ENCODE measurements at regions not wholly inside any gene's neighbourhood (a gene's known extent, or its start where the extent isn't known, plus 50 kb on each side); places are given as distances from the start of the nearest gene placed in this dataset.
"Not testable (repeated sequence)": the region's sequence is repeated elsewhere in the genome, so short reads cannot be mapped to it uniquely, and the experiment has no call there.

DNA sequence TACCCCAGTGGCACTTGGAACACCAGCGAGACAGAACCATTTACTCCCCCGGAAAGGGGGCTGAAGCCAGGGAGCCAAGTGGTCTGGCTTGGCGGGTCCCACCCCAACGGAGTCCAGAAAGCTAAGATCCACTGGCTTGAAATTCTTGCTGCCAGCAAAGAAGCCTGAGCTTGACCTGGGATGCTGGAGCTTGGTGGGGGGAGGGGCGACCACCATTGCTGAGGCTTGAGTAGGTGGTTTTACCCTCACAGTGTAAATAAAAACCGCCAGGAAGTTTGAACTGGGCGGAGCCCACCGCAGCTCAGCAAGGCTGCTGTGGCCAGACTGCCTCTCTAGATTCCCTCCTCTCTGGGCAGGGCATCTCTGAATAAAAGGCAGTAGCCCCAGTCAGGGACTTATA, 62.8 kb downstream of the RPS24 start:
- DNase-seq: not testable (repeated sequence)

DNA sequence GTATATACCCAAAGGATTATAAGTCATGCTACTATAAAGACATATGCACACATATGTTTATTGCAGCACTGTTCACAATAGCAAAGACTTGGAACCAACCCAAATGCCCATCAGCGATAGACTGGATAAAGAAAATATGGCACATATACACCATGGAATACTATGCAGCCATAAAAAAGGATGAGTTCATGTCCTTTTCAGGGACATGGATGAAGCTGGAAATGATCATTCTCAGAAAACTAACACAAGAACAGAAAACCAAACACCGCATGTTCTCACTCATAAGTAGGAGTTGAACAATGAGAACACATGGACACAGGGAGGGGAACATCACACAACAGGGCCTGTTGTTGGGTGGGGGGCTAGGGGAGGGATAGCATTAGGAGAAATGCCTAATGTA, 68.9 kb downstream of the RPS24 start:
- DNase-seq: not testable (repeated sequence)

DNA sequence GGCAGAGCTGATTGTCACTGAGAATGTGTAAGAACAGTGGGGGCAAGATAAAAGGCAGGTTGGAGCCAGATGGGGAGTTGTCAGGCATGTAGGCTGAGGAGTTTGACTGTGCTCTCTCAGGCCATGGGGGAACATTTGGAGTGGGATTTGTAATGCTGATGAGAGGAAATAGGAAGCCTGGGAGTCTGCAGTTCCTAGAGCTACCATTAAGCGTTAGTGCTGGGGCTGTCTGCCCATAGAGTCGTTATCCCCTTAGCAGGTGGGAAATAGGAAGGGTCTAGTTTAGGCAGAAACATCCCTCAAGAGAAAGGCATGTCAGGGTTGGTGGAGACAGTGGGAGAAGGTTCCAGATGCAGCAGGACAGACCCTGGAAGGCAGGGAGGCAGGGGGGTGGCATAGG, 75.5 kb downstream of the RPS24 start:
- DNase-seq: no peak

DNA sequence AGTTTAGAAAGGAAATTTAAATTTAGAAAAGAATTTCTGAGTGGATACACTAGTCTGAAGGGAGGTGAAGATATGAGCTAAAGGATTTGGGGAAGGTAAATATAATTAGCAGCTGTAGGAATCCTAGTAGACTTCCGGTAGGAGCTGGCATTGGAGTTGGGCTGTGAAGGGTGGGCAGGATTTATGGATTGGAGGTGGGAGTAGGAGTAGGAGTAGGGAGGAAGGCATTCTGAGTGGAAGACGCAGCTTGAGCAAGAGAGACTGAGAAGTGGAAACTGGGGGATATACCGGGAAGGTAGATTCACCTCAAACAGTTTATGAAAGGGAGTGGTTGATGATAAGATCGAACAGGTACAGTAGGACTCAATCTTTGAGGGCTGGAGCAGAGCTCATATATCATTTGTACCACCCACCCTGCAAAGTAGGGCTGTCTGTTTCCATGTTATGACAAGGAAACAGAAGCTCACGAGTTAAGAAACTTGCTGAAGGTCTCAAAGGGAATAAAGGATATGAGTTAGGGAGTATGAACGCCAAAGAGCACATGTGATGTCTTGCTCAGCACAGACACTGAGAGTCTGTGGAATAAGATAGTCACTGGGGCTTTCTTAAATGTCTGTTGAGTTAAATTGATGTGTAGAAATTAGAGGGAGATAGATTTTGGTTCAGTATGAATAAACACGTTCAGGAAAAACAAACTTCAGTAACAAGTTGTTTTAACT, 81.6 kb downstream of the RPS24 start:
- DNase-seq: no peak

DNA sequence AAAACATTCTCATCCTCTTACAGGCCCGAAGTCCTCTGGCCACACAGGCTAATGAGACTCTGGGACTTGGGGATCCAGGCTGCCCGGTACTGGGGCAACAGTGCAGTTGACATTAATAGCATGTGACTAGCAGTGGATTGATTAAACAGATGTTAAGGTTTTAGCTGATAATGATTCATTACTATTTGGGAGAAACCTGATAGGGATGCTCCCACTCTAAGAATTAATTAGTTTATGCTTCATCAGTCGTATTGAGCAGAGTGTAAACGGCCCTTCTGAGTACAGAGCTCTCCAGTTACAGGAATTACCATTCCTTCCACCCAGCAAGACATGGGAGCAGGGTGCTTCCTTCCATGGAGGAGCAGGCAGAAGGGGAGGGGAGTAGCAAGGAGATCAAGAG, 82.7 kb downstream of the RPS24 start:
- no peak for DNase-seq

DNA sequence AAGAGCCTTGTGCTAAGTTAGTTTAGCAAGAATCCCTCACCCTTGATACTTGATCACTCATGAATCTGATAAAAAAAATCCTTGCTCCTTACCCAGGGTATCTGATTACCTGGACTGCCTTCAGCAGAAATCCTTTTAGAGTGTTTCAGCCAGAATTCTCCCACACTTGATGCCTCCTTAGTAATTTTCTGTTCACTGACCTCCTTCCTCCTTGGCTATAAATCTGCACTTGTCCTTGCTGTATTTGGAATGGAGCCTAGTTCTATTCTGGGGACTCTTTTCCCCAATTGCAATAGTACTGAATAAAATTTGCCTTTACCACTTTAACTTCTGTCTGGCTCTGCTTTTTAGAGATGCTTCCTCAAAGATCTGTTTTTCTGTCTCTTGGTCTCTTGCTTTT, 84.9 kb downstream of the RPS24 start:
- no peak for DNase-seq

DNA sequence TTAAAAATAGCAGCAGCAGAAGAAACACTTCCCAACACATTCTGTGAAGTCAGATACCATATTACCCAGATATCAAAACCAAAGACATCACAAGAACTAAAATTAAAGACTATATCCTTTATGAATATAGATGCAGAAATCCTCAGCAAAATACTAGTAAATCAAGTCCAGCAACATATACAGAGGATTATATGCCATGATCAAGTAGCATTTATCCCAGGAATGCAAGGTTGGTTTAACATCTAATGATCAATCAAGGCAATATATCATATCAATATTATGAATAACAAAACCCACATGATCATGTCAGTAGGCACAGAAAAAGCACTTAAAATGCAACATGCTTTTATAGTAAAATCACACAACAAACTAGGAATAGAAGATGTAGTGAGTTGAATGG, 88.1 kb downstream of the RPS24 start:
- DNase-seq: no peak

DNA sequence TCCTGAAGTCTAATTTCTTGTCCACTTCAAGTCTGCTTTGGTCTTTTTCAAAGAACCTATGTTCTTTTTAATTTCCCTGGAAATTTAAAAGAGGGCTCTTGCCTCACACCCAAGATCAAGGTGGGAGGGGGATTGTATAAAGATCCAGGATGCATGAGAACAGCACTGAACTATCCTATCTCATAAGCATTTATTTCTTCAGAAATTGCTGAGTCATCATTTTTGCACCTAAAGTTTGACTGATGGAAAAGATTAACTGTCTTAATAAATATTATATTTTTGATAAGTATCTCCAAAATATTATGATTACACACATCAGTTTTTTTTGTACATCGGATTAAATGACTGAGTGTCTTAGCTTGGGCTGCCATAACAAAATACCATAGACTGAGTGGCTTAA, 90.5 kb downstream of the RPS24 start:
- DNase-seq: no peak

DNA sequence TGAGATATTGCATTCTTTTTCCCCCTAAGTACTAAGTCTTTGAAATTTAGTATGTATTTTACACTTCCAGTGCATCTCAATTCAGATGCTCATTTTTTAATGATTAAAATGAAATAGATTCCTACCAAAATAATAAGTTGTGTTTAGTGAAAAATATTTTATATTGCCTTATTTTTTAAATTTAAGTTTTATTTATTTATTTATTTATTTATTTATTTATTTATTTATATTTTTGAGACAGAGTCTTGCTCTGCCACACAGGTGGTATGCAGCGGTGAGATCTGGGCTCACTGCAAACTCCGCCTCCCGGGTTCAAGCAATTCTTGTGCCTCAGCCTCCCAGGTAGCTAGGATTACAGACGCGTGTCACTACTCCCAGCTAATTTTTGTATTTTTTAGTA, 95.5 kb downstream of the RPS24 start:
- no peak for DNase-seq

DNA sequence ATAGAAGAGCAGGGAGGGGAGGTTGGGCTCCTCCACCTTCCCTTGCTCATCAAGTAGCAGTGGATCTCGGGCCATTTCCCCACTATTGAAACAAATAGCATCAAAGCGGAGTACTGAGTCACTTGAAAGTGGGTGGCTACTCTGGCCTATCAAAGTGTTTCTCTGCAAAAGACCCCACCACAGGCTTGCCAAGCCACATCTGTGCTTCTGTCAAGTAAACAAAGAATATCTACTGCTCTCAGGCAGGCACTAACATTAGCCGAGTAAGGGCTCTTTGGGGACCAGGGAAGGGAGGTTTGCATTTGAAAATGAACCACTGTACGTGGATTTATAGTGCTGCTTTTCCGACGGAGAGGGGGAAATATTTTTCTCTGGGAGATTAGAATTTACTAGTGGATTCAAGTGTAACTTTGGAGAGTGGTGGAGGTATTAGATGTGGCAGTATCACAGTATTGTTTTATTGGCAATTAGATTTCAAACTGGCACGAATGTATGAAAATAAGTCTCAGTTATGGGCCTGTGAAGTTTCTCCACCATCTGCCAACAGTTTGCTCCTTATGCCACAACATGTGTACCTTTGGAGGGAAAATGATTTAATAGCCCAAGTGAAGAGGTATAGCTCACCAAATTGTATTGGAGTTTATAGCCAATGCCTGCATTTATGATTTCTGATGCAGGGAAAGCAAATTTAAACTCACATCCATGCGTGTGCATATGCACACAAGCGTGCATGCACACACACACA, 97.5 kb downstream of the RPS24 start:
- DNase-seq: no peak

DNA sequence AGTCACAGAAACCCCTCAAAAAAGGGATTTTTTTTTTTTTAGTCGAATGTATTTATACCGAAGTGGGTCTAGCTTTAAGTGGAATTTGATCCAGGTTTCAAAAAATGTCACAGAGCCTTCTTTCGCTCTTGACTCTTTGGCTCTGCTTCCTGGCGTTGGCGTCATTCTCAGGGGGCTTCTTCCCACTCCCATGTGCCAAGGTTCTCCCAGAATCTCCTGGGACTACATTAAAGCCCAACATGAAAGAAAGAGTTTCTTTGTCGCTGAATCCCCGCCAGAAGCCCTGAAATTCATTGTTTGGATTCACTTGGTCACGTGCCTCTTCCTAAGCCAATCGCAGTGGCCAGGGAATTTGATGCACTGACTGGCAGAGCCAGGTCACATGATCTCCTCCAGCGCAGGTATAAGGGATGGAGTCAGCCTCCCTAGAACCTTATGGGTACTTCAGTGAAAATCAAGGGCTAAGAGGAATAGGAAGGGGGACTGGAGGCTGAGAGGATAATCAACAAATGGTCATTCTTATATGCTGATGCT, 101.2 kb downstream of the RPS24 start:
- DNase-seq: no peak

DNA sequence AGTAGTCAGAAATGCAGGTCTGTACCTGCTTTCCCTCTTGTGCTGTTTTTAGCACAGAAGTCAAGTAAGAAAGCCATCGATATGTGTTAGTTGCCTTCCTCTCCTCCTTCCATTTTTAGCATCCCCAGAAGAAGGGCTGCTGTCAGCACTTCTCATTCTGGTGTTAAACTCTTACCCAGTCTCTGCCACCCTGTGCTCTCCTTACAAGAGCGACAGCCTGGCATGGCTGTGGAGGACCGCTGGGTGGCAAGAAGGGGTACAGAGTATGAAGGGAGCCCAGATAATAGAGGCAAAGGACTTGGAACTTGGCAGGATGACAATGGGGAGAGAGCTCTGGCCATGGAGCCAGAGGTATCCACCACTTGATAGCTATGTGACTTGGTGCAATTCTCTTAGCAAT, 103.5 kb downstream of the RPS24 start:
- DNase-seq: no peak

DNA sequence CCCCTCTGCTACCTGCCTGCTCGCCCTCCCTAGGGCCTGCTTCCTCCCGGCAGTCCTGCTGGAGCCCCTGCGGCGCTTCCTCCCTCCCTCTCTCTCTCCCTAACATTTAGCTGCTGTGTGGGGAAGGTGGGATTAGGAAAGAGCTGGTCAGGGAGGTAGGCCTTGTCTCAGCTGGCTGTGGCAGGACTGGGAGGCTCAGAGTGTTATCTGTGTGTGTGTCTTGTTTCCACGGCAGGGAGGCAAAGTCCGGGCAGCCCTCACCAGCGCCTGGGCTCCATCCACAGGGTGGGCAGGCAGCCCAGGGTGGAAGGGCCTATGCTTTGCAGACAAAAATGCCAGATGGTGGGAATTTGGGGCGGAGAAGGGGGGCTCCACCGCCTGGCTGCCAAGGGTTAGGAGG, 105.7 kb downstream of the RPS24 start:
- no peak for DNase-seq

DNA sequence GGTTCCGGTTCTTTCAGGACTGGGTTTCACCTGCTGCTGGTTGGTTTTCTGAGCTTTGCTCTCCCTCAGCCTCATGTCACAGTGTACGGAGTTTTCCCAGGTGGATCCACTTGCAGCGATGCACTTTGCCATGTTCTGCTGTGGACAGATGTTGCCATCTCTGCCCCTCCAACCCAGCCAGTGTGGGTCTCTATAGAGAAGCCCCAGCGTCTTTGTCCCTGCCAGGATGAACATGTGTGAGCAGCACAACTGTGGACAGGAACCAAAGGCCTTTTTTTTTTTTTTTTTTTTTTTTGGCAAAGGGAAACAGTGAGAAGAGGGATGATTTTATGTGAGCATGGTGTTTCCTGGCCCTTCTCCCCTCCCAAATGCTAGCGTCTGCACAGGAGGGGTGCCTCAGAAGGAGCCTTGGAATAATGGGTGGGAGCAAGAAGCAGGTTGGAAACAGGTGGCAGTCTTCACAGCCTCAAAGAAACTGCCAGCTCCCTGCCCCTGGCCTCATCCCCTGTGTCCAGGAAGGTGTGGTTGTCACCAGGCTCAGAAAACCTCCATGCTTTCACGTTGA, 106.5 kb downstream of the RPS24 start:
- DNase-seq: no peak

DNA sequence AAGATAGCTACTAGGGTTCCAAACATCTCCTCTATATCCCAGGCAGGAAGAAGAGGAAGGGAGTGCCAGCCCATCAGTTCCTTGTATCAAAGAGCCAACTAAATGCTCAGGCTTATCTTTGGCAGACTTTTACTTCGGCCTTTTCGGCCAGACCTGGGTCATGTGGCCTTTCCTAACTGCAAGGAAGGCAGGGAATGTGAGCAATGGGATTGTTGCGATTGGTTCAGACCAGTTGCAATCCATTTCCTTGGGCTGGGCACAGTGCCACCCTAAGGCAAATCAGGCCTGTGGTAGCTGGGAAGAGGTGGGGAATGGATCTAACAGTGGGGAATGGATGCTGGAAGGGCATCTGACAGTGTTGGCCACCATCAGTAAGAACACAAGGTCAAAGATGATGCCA, 109.9 kb downstream of the RPS24 start:
- no peak for DNase-seq

DNA sequence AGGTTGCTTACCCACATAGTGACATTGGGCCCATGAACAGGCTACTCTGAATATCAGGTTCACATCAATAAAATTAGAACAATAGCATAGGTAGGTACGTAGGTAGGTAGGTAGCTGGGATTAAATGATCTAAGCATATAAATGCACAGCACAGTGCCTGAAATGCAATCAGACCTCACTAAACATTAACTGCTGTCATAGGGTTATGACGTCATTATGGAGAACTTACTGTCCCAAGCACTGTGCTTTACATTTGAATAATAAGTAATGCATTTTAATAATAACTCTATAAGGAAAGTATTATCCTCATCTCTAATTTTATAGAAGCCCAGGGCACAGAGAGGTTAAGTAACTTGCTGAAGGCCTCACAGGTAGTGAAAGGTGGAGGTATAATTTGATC, 112.5 kb downstream of the RPS24 start:
- DNase-seq: no peak

DNA sequence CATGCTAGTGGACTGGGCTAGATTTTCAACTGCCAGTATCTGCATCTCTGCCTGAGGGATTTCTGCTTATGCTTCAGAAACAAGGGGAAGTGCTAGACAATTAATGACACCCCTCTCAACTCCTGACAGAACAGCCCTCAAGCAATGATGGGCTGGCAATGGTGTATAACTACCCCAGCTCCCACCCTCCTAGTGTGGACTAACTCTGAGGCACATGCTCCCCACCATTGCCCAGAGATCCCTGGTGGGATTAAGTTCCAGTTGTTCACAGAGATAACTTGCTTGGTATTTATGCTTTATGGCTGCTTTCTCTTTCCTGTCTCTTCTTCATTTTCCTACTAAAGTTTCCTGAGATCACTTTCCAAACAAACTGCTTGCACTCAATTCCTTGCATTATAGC, 113.5 kb downstream of the RPS24 start:
- DNase-seq: no peak

DNA sequence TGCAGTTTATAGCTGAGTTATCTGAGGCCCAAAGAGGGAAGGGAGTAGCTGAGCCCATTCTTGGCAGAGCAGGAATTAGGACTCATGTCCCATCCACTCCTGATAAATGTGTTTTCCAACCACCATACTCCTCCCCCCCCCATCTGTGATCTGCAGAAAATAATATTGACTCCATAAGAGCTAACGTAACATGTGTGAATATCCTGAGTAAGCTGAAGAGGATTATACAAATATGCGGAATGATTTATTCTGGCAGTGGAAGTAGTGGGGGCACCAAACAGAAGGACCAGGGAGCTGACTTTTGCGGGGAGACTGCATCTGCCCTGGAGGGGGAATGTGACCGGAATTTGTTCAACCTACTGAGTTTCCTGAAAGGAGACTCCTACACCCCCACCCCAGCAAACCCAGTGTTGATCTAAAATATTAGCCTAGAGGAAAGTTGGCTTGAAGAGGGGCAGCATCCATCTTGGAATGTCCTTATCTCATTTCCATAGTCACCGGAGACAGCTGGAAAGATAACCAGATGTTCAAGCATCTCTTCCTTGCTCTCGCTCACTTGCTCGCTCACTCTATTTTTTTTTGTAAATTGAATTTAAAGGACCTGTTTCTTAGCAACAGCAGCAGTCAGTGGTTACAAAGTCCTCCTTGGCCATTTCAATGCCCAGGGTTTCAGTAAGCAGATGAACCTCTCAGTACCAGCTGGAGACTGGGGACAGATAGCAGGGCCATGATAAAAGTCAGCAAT, 114.7 kb downstream of the RPS24 start:
- DNase-seq: no peak

DNA sequence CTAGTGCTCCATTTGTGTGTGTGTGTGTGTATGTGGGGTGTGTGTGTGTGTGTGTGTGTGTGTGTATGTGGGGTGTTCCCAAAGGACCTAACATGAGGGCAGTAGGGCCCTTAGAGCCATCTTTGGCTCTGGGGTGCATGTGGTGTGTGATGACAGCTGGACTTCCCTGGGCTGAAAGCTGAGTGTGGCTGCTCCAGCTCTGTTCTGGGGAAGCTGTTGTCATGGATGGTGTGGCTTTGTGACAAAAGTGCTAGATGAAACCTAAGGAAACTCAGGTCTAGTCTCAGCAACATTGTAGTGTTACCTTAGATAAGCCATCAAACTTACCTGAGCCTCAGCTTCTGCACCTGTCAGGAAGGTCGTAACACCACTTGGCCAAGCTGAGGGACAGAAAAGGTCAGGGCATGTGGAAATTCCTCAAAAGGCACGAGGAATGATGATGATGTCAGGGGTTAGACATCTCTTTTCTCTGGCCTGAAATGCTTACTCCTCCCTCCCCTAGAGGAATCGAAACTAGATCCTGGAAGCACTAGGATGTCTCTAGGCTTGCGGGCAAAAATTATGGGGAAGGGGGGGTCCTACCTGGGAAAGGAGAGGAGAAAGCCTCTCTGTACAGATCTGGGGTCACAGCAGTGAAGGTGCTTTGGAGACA, 115.4 kb downstream of the RPS24 start:
- DNase-seq: no peak

DNA sequence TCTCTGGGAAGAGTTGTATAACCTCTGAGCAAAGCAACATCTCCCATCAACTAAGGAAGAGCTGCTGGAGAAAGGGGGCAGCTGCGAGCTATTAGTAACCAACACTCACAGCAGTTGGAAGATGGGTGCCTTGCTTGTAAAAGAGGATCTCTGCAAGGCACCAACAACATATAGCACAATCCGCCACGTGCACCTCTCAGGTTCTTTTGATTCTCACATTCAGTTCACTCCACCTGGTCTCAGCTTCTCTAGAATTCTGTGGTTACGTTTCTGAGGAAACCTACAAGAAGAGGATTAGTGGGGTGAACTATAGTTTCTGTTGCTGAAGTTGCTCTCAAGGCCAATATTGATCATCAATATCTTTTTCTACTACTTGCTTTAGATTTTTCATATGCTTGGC, 117.1 kb downstream of the RPS24 start:
- no peak for DNase-seq

DNA sequence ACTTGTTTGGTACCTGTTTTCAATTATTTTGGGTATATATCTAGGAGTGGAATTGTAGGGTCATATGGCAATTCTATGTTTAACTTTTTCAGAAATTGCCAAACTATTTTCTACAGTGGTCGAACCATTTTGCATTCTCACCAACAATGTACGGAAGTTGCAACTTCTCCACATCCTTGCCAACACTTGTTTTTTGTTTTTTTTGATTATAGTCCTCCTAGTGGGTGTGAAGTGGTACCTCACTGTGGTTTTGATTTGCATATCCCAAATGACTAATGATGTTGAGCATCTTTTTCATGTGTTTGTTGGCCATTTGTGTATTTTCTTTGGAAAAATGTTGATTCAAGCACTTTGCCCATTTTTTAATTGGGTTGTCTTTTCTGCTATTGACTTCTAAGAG, 122.1 kb downstream of the RPS24 start:
- no peak for DNase-seq

DNA sequence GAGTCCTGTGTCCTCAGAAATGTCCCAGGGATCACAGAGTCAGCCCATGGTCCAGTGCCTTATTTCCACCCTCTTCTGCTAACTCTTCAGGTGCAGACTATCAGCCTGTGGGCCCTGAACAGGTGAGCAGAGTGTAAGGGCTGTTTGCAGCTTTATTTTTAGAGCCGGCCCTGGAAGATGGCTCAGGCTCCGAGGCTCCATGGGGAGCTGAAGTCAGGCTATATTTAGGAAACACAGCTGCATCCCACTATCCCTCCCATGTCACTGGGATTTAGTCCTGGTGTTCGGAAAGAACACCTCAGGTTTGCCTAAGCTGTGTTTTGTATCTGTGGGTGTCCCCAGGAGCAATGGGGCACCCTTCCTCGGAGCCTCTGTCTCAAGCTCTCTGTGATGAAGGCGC, 126.9 kb downstream of the RPS24 start:
- no peak for DNase-seq

DNA sequence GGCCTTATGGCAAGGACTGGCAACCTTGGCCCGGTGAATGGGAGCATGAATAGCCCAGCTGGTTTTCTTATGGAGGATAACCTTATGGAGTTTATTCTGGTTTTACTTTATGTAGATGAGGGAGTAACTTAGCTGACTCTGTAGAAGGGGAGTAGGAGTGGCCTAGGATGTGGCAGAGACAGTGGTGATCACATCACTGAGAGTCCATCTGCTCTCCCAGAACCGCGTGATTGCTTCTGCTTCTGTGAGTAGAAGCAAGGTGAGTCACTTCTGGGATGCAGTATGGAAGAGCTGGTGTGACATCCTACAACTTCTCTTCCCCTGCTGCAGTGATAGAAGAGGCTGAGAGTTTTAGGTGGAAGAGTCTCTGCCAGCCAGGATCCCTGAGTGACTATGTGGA, 129.2 kb downstream of the RPS24 start:
- no peak for DNase-seq
